Keratinocyte (primary cell): ENCODE measurements at regions not wholly inside any gene's neighbourhood (a gene's known extent, or its start where the extent isn't known, plus 50 kb on each side); places are given as distances from the start of the nearest gene placed in this dataset.

Experiments used
- CTCF ChIP-seq, 3 experiments: IDR thresholded peaks in 1 of 3; conservative IDR thresholded peaks in 1 of 3; optimal IDR thresholded peaks in 1 of 3; 2 replicates in 2 of 3; 3 replicates in 1 of 3; pipeline versions ENCODE3 to v1.5.1; 2011; ENCODE audit warnings: low read length in 3 of 3, mild to moderate bottlenecking in 3 of 3, moderate library complexity in 2 of 3, control low read depth in 1 of 3, inconsistent platforms in 1 of 3; ENCODE audit not compliant: insufficient read depth in 2 of 3; ENCODE audit errors: extremely low read depth in 1 of 3
- EZH2 ChIP-seq: IDR thresholded peaks from one replicate; pipeline ENCODE4 v1.6.1; 2012; ENCODE audit warnings: inconsistent platforms, mild to moderate bottlenecking, low read length, moderate library complexity

DNA sequence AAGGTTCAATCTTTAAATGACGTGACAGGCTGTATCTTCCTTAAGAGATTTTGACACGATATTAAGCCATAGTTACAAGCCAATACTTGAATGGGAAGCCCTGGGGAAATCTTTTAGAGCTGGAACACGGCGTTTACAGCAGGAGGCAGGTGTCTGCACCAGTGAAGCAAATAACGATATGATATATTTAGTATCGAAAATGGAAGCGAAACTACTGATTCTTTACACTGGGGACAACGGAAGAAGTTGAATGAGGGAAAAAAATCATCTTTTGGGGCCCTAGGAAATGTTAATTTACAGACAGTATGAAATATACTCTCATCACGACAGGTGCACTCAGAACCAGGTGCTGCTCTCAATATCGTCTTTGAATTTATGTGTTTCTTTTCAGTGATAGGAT lies 793.9 kb upstream of the PCDH20 start:
- TF ChIP-seq CTCF (optimal IDR thresholded peaks at IDR 0.05 in 1 of 3, IDR thresholded peaks at IDR 0.05 in 1 of 3, conservative IDR thresholded peaks at IDR 0.05 in 1 of 3; ENCODE audit: extremely low read depth in 1 of 3, insufficient read depth in 2 of 3, low read length in 3 of 3) = no peak
- TF ChIP-seq EZH2 = no peak
